CD14-positive monocyte (primary cell): ENCODE measurements at regions not wholly inside any gene's neighbourhood (a gene's known extent, or its start where the extent isn't known, plus 50 kb on each side); places are given as distances from the start of the nearest gene placed in this dataset.

ENCODE experiments used
- DNase-seq, 3 donors: peaks; one replicate each; pipeline ENCODE4 v3.0.0-alpha.2; 2011 to 2022
- H2AFZ ChIP-seq: 2 replicates; pipeline ENCODE4 v1.6.0; 2012; ENCODE audit warnings: mild to moderate bottlenecking, low read depth, low read length, inconsistent platforms; ENCODE audit not compliant: insufficient read depth, poor library complexity, severe bottlenecking
- H3K27ac ChIP-seq, 2 donors: 1 replicate in 1 of 2; 2 replicates in 1 of 2; pipeline ENCODE4 v1.5.1; 2012 to 2013; ENCODE audit warnings: low read length in 2 of 2, control low read depth in 1 of 2, inconsistent platforms in 1 of 2, low read depth in 1 of 2, mild to moderate bottlenecking in 1 of 2
- H3K27me3 ChIP-seq, 2 donors: one replicate each; pipeline versions ENCODE4 v1.6.0 to v1.6.1; 2011 to 2013; ENCODE audit warnings: low read length in 2 of 2; ENCODE audit not compliant: control insufficient read depth in 2 of 2, insufficient read depth in 2 of 2
- H3K36me3 ChIP-seq, 2 donors: replicated peaks in 1 of 2; 1 replicate in 1 of 2; 2 replicates in 1 of 2; pipeline versions ENCODE4 v1.5.1 to v1.6.1; 2012 to 2013; ENCODE audit warnings: low read length in 2 of 2, control low read depth in 1 of 2, inconsistent platforms in 1 of 2, mild to moderate bottlenecking in 1 of 2; ENCODE audit not compliant: insufficient read depth in 2 of 2, control insufficient read depth in 1 of 2
- H3K4me1 ChIP-seq, 2 donors: 1 replicate in 1 of 2; 2 replicates in 1 of 2; pipeline versions ENCODE4 v1.5.1 to v1.6.1; 2012 to 2013; ENCODE audit warnings: low read length in 2 of 2, control low read depth in 1 of 2, inconsistent platforms in 1 of 2, mild to moderate bottlenecking in 1 of 2, moderate library complexity in 1 of 2; ENCODE audit not compliant: insufficient read depth in 2 of 2, control insufficient read depth in 1 of 2
- H3K4me2 ChIP-seq: replicated peaks from 2 replicates; pipeline ENCODE3; 2012; ENCODE audit warnings: low read length, moderate library complexity, mild to moderate bottlenecking; ENCODE audit not compliant: poor library complexity, severe bottlenecking; ENCODE audit errors: extremely low read depth
- H3K4me3 ChIP-seq, 3 experiments: fragments of 200-600 bp in 1 of 3; sonication (generic) in 1 of 3; replicated peaks in 1 of 3; 1 replicate in 2 of 3; 2 replicates in 1 of 3; pipeline ENCODE4 v1.5.1; 2011 to 2013; ENCODE audit warnings: low read length in 3 of 3, mild to moderate bottlenecking in 3 of 3, control low read depth in 2 of 3, low read depth in 2 of 3, inconsistent platforms in 1 of 3, moderate library complexity in 1 of 3
- H3K79me2 ChIP-seq: 2 replicates; pipeline ENCODE4 v1.6.0; 2012; ENCODE audit warnings: mild to moderate bottlenecking, control low read depth, inconsistent platforms, low read length, moderate library complexity; ENCODE audit not compliant: insufficient read depth
- H3K9ac ChIP-seq: 2 replicates; pipeline ENCODE4 v1.6.0; 2017; ENCODE audit warnings: low read length, mild to moderate bottlenecking; ENCODE audit not compliant: insufficient read depth, poor library complexity, severe bottlenecking
- H3K9me3 ChIP-seq, 2 donors: replicated peaks in 1 of 2; 1 replicate in 1 of 2; 2 replicates in 1 of 2; pipeline versions ENCODE4 v1.5.1 to v1.6.1; 2012 to 2013; ENCODE audit warnings: low read length in 2 of 2, control low read depth in 1 of 2; ENCODE audit not compliant: control insufficient read depth in 1 of 2, insufficient read depth in 1 of 2
- H4K20me1 ChIP-seq: 2 replicates; pipeline ENCODE4 v1.6.0; 2012; ENCODE audit warnings: mild to moderate bottlenecking, low read length, control low read depth, moderate library complexity; ENCODE audit not compliant: insufficient read depth
- H3K27ac Mint-ChIP-seq, 7 donors: one replicate each; pipeline ENCODE4 v1.8.0; 2020; ENCODE audit warnings: mild to moderate bottlenecking in 7 of 7, mixed read lengths in 7 of 7, moderate library complexity in 6 of 7, inconsistent platforms in 2 of 7
- H3K27me3 Mint-ChIP-seq, 3 donors: one replicate each; pipeline ENCODE4 v1.8.0; 2021 to 2022; ENCODE audit warnings: low read depth in 3 of 3, mild to moderate bottlenecking in 3 of 3, mixed read lengths in 3 of 3, moderate library complexity in 3 of 3, inconsistent platforms in 1 of 3
- H3K36me3 Mint-ChIP-seq, 2 donors: one replicate each; pipeline ENCODE4 v1.8.0; 2020; ENCODE audit warnings: mixed read lengths in 2 of 2, inconsistent platforms in 1 of 2, mild to moderate bottlenecking in 1 of 2
- H3K4me1 Mint-ChIP-seq: one replicate; pipeline ENCODE4 v1.8.0; 2020; ENCODE audit warnings: mild to moderate bottlenecking, mixed read lengths
- H3K4me3 Mint-ChIP-seq, 2 donors: one replicate each; pipeline ENCODE4 v1.8.0; 2020; ENCODE audit warnings: mild to moderate bottlenecking in 2 of 2, mixed read lengths in 2 of 2, moderate library complexity in 1 of 2
- H3K9me3 Mint-ChIP-seq, 7 donors: one replicate each; pipeline ENCODE4 v1.8.0; 2020 to 2022; ENCODE audit warnings: mixed read lengths in 7 of 7, mild to moderate bottlenecking in 6 of 7, moderate library complexity in 6 of 7, inconsistent platforms in 2 of 7
- CTCF ChIP-seq: fragments of 200-600 bp; IDR thresholded peaks from one replicate; pipeline ENCODE4 v1.8.0; 2022; ENCODE audit warnings: antibody characterized with exemption, mild to moderate bottlenecking
- WGBS: methylation state at CpG from one replicate; pipeline ENCODE4 v1.1.5; 2013; ENCODE audit warnings: missing lambda C conversion rate; ENCODE audit not compliant: insufficient coverage; 5-methylcytosine and 5-hydroxymethylcytosine counted together
- intact Hi-C, 2 donors: fragments of 100-400 bp; cut with micrococcal nuclease; formaldehyde crosslinking; loops; one replicate each; pipeline versions ENCODE4 v1.15.0 to v1.15.1; 2023

- no peak overlapping the region for H3K4me3 Mint-ChIP-seq
- peaks cover 0 to 2% (median 0%) of the 10 kb centered on the region in 7 donors for H3K9me3 Mint-ChIP-seq
- no peak overlapping the region for H3K9ac ChIP-seq
- no peaks in the 10 kb centered on the region for H3K27me3 ChIP-seq
- no peaks in the 10 kb centered on the region for H3K4me1 ChIP-seq
- no peak overlapping the region for H3K27ac Mint-ChIP-seq
- H4K20me1 ChIP-seq, result no peaks in the 10 kb centered on the region
- intact Hi-C loops, result loop anchor here in 1 of 2 donors (10.0 kb wide), 1 partner anchor 184 kb away; the partner anchor contains the start of gene CTBP2
- H3K4me3 ChIP-seq, result no peak overlapping the region
- H3K36me3 ChIP-seq, result no peaks in the 10 kb centered on the region
- peaks cover 5 to 8% (median 7%) of the 10 kb centered on the region in 3 donors for H3K27me3 Mint-ChIP-seq
- H2AFZ ChIP-seq, result no peak overlapping the region
- TF ChIP-seq CTCF, result no peak
- H3K27ac ChIP-seq, result no peak overlapping the region
- WGBS, result 78% methylated on average over 2 of the region's 2 CpGs
- no peaks in the 10 kb centered on the region for H3K79me2 ChIP-seq
- no peaks in the 10 kb centered on the region for H3K4me1 Mint-ChIP-seq
- no peaks in the 10 kb centered on the region for H3K9me3 ChIP-seq
- no peak for DNase-seq
- H3K36me3 Mint-ChIP-seq, result no peaks in the 10 kb centered on the region
- no peak overlapping the region for H3K4me2 ChIP-seq
These were observed 188.2 kb upstream of the CTBP2 start for GRCh38 chr10:125348536-125348935.

- intact Hi-C loops, result loop anchor here (5.0 to 10.0 kb wide), 2 partner anchors 180 to 182 kb away; partner anchors contain the start of gene CTBP2 (in 2 of the 2)
- no peak overlapping the region for H3K27ac Mint-ChIP-seq
- no peak overlapping the region for H2AFZ ChIP-seq
These were observed 184.3 kb upstream of the CTBP2 start for GRCh38 chr10:125344573-125345171.

More at GRCh38 chr10:125344573-125345171, 184.3 kb upstream of the CTBP2 start:
- Histone ChIP-seq H3K4me2 (no peak overlapping the region), H3K79me2 (no peaks in the 10 kb centered on the region), H3K36me3 (no peaks in the 10 kb centered on the region), H4K20me1 (no peaks in the 10 kb centered on the region), H3K27me3 (no peaks in the 10 kb centered on the region), H3K4me3 (no peak overlapping the region), H3K9ac (no peak overlapping the region), H3K4me1 (no peaks in the 10 kb centered on the region), H3K27ac (no peak overlapping the region), H3K9me3 (no peaks in the 10 kb centered on the region)
- Mint-ChIP-seq H3K4me1 (no peaks in the 10 kb centered on the region), H3K9me3 (peaks cover 0 to 5% (median 0%) of the 10 kb centered on the region in 7 donors), H3K27me3 (peaks cover 3 to 5% (median 4%) of the 10 kb centered on the region in 3 donors), H3K36me3 (no peaks in the 10 kb centered on the region), H3K4me3 (no peak overlapping the region)
- WGBS, result 65% methylated on average over 17 of the region's 19 CpGs
- no peak for DNase-seq
- TF ChIP-seq CTCF, result no peak
